GM21717 (cell line): ENCODE measurements at regions not wholly inside any gene's neighbourhood (a gene's known extent, or its start where the extent isn't known, plus 50 kb on each side); places are given as distances from the start of the nearest gene placed in this dataset.
"Not testable (repeated sequence)": the region's sequence is repeated elsewhere in the genome, so short reads cannot be mapped to it uniquely, and the experiment has no call there.

Experiments used
- ATAC-seq: cut with Tn5 transposase; IDR thresholded peaks from one replicate; pipeline ENCODE4 v1.9.1; 2021; ENCODE audit warnings: mild to moderate bottlenecking, moderate library complexity; ENCODE audit not compliant: unreplicated experiment

DNA sequence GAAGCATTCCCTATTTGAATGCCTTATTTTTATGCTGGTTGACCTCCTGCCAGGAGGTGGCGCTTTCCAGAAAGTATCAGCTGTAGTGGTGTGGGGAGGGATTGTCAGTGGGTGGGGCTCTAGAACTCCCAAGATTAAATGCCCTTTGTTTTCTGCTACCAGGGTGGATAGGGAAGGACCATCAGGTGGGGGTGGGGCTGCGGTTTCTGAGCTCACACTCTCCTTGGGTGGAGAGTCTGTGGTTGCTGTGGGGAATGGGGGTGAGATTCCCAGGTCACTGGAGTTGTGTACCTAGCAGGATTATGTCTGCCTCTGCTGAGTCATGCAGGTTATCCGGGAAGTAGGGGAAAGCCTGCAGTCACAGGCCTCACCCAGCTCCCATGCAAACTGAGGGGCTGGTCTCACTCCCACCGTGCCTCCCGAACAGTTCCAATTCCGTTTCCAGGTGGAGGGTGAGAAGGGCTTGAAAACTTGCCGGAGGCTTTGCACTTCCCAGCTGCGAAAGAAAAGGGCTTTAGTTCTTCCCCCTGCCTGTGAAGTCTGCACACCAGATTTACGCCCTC is 68.3 kb downstream of the ALG10B start:
- no peak for ATAC-seq

DNA sequence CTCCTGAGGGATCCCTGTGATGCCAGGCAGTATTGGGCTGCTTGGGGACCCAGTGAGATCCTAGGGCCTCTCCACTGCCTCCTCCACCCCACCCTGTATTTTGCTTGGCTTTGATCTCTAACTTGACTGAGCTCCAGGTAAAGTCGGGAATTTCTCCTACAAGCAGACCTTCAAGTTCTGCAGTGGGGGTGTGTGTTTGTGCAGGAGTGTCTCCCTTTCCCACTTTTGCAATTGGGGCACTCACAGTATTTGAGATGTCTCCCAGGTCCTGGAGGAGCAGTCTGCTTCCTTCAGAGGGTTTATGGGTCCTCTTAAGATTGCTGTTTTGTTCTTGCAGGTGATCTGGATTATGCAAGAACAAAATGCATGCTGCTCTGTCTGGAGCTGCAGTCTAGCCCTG is 68.9 kb downstream of the ALG10B start:
- no peak for ATAC-seq

DNA sequence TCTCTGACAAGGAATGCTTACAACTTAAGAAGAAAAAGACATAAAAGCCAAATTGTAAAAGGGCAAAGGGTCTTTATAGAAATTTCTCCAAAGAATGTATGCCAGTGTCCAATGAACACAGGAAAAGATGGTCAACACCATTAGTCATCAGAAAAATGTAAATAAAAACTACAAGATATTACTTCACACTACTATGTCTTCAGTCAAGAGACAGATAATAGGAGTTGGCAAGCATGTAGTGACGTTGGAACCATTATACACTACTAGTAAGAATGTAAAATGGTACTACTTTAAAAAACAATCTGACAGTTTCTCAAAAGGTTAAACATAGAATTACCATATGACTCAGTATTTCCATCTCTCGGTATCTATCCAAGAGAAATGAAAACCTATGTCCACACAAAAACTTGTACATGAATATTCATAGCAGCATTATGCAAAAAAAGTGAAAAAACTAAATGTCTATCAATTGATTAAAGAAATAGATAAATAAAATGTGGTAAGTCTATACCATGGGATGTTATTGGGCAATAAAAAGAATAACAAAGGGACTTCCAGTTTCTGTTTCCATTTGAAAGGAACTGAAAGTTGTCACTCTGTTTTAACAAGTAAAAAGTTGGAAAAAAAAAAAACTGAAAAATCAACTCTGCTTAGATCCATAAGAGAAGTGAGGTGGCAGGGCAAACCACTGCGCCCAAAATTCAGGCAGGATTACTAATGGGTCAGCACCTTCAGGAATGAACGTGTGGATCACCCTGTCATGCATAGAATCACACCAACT is 69.8 kb downstream of the ALG10B start:
- peak; percentile 65 for ATAC-seq

DNA sequence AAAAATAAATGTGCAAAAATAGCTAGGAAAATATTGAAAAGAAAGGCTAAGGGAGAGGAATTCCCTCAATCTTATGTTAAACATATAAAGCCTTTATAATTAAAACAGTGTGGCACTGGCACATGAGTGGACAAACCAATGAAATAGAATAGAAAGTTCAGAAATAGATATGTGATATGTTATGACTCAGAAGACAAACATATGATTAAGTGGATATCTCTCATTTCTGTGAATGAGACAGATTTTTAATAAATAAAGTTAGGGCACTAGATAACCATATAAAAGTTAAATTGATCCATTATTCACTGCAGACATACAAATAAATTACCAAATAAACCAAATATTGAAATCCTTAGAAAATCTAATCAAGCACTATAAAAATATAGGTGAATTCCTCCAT is 73.0 kb downstream of the ALG10B start:
- no peak for ATAC-seq

DNA sequence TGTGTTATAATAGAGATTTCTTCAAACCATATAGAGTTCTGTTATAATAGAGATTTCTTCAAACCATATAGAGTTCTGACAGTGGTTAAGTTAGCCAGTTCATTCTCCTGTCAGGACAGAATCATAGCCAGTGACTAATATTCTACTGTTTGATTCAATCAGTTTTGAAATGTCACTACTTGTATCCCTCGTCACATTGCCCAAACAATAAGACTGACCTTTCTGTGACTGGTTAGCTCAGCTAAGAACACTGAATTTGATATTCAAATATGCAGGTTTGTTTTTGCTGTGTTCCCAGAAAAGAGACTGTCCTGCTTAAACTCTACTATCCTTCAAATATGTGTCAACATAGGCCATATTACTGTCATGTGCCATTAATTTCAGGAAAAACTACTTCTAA is 74.4 kb downstream of the ALG10B start:
- ATAC-seq: no peak

DNA sequence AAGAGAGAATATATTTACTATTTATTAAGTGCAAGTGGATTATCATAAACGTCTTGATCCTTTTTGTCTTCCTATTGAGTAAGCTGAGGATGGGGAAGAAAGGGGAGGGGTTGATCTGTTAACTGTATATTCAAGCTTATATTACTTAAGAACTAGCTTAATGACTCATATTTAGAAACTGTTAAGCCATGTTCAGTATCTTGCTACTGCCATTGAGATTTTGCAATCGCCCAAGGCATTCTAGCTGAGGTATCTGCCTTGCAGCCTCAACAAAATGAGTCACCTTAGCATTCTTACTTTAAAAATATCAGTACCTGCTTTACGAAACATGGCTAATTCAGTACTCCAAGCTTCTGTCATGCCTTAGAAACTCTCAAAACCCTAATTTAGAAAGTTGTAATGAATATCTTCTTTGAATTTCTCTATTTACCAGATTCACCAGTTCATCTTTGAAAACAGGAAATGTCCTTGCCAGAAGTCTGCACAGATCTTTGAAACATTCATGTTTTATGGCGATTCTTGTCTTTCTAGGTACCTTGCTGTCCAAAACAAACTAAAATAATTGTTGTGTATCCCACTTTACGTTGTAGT is 76.1 kb downstream of the ALG10B start:
- no peak for ATAC-seq

DNA sequence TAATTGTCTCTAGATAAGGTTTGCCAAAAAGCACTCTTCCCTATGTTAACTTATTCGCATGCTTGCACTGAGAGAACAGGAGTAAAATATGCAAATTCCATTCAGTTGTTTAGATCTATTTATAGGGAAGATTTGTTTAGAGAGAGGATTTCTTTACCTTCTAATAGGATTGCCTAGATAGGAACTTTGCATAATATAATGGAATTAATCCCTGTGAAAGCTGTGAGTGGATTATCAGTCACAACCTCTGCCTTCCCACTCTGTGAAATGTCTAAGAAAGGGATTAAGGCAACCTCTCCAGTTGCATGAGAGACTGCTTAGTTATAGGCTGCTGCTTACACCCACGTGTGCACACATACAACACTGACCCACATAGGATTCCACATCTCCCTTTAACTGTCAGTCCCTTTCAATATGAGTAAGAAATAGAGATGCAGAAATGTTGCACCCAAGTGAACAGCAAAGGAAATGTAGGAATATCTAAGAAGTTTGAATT is 83.2 kb downstream of the ALG10B start:
- ATAC-seq: no peak

DNA sequence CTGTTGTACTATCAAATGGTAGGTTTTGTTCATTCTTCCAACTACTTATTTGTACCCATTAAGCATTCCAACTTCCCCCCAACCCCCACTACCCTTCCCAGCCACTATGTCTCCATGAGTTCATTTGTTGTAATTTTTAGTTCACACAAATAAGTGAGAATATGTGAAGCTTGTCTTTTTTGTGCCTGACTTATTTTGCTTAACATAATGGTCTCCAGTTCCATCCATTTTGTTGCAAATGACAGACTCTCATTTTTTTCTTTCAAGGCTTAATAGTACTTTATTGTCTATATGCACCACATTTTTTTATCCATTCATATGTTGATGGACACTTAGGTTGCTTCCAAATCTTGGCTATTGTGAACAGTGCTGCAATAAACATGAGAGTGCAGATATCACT is 86.2 kb downstream of the ALG10B start:
- ATAC-seq: no peak

DNA sequence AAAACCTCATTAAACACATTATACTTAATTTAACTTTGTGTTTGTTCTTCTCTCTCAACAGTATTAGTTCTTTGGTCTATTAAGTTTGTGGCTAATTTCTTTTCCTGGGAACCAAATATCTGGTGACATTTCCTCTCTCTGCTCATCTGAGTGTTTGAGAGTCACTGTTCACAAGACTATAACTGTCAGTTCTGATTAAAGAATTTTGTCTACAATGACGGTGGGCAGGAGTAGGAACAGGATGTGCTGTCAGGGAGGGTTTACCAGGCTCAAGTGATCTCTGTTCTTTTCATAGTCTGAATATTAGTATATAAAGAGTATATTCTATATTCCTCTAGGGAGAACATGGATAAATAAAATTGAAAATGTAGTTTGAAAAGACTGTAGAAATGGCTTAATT is 92.9 kb downstream of the ALG10B start:
- no peak for ATAC-seq

DNA sequence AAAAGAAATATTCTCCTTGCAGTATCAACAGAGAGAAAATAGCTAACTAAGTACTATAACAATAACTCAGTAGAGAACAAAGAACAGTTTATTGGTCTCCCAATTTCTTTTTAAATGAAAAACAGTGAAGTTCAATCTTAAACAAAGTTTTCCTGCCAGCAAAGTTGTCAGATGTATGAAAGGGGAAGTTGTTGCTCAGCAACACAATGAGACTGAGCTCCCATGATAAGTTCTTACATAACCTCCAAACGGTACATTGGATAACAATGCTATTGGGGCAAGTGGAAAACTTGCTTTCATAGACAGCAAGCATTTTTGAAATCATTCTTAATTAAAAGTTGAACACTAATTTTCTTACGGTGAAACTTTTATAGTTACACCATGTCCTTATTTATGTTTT is 94.9 kb downstream of the ALG10B start:
- no peak for ATAC-seq

DNA sequence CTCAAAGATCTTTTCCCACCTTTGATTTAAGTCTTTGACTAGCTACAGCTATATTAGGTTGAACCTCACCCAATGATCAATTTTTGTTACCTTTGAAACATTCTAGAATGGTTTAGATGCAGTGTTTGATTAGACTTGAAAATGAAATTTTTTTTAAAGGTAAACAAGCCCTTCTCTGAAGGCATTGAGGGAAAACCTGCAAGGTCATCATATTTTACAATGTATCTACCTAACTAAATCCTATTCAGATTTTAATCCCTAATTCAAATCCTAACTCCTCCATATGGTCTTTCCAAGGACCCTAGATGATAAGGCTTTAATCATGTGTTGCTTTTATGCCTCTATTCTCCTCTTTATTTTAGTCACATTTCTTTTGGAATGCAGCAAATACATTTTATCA is 95.4 kb downstream of the ALG10B start:
- ATAC-seq: no peak

DNA sequence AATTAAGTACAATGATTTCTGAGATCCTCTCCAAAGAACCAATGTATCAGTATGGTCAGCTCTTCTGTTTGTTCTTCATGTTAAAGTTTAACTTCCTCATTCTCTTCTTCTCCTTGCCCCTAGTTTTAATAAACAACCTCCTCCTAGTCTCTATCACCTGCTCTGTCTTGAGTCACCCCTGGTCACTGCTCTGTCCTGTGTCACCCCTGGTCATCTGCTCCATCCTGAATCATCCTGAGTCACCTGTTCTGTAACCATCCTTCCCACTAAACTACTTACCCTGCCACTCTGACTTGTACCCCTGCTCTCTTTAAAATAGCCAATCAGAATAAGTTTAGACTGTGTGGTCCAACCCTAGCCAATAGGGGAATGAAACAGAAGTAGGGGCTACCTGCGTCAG is 100.5 kb downstream of the ALG10B start:
- ATAC-seq: no peak

DNA sequence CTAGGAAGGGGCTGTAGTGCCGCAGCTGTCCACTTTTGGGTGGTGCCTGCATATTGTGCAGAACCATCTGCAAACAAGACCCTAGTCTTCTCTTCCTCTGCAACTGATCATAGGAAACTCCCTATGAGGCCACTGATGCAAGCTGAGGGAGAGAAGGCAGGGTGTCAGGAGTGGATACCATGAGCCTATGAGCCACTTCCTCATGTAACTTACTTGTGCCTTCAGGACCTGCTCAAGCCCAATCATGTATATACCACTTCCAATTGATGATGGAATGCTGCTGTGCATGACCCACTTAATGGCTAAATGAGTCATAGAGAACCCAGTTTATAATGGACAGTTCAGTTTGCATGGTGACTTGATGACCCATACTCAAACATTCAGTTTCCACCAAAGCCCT is 107.9 kb downstream of the ALG10B start:
- no peak for ATAC-seq

DNA sequence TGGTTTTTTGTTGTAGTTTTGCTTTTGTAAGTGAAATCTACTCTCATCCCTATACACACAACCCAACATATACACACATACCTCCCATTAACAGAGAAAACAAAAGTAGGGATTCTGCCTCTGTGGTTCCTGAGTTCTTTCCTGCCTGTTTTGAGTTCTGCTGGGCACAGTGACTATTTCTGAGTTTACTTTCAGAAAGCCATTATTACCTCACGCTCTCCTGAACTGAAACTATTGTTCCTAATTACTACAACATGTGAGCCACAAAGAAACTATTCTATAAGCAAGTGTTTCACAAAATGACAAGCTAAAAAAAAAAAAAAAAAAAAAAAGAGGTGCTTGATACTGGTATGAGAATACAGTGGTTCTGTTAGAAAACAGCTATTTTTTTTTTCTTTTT is 110.9 kb downstream of the ALG10B start:
- no peak for ATAC-seq

DNA sequence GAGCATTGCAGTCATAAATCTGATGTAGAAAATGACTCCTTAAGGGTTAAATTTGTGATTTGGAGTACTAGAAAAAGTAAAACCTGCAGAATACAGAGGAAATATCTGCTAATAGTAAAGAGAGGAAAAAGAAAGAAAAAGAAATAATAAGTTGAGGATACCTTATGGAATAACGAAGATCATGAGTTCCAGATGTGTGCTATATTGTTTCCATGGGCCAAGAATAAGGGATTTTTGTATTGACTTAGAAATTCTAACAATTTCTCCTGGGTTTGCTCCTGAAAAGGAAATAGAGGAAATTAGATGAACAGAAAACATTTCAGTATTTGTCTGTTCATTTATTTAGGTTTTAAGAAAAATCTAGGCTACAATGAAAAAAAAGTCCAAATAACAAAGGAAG is 115.3 kb downstream of the ALG10B start:
- ATAC-seq: no peak

DNA sequence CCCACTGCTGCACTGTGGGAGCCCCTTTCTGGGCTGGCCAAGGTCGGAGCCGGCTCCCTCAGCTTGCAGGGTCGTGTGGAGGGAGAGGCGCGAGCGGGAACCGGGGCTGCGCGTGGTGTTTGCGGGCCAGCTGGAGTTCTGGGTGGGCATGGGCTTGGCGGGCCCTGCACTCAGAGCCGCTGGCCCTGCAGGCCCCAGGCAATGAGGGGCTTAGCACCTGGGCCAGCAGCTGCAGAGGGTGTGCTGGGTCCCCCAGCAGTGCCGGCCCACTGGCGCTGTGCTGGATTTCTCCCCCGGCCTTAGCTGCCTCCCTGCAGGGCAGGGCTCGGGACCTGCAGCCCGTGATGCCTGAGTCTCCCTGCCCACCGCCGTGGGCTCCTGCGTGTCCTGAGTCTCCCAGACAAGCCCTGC is 125.3 kb downstream of the ALG10B start:
- ATAC-seq: not testable (repeated sequence)

DNA sequence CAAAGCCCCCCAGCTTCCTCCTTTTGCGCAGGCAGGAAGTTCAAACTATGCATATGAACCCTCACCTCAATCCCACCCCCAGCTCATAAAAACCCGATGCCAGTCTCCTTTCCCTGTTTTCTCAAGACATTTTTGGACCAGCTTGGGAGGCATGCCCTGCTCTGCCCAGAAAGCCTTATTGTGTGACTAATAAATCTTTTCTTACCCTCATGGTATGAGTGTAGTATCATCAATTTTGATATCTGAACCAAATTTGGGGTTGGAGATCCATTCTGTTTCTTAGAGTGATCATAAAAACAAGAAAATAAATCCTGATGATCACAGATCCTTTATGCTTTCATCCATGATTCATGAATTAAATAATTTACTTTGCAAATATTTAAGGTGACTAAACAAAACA is 128.5 kb downstream of the ALG10B start:
- no peak for ATAC-seq

DNA sequence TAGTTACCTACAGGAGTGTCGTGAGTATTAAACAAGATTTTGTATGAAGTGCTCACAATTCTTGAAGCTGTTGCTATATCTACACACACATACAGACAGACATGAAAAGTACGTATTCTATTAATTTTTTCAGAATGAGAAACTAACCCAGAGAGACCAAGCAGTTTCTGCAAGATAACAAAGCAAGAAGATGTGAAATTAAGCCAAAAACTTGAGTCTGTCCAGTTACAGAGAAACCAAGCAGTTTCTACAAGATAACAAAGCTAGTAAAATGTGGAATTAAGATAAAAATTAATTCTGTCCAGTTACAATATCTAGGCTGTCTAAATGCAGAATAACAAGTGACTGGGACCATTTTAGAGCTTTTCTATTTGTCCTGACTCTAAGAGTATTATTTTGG is 132.4 kb downstream of the ALG10B start:
- ATAC-seq: no peak

DNA sequence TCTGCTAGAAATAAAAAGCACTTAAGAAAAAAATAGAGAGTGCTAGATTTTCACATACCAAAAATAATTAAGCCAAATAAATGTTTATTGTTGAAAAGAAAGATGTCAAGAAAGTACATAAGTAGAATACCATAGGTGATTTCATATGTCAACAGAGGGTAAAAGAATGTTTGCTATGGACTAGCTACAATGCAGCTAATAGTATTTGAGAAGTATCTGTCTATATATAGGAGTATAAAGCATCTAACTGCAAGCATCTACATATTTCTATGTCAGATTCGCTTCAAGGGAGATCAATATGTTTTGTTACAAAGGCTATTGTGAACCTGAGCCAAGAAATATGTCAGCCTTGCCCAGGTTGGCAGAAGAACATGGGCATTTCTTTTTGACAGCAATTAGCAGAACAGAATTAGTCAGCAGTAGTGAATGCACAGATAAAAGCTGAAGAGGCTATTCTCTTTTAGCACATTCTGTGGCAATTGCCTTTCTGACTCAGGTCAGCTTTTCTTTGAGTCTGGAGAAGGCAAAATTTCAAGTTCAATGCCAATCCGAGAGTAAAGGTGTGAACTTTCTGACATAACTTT is 140.1 kb downstream of the ALG10B start:
- no peak for ATAC-seq

DNA sequence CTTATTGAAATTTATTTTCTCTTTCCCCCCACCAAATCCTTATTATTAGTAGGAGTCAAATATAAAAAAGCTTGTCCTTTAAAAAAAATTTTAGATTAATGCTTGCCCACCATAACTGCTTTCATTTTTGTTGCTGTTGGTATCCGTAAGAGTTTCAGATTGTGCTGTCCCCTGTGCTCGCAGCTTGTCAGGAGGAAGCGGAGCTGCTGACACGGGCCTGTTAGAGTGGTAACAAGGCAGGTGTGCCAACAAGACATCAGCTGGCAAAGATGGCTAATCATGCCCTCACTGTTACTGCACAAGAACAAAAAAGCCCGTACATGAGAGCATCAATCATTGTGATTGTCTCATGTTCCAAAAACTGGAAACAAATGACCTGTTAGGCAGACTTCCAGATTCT is 148.4 kb downstream of the ALG10B start:
- ATAC-seq: no peak

DNA sequence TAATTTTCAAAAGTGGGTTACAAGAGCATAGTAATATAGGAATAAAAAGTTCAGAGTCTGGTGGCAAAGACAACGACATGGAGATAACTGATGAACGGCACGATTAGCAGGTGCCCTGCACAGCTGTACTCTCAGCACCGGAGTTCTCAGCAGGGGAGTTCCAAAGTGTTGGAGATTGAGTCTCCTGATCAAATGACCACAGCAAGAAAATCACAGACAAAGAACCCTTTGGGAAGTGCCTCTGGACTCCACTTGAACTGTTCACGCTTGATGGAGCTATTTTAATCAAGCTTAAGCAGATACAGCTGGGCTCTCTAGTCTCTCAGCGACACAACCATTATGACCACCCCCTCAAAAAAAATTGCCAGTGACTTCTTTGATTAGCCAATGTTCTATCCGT is 153.1 kb downstream of the ALG10B start:
- ATAC-seq: no peak
